Keratinocyte (primary cell): ENCODE measurements at regions not wholly inside any gene's neighbourhood (a gene's known extent, or its start where the extent isn't known, plus 50 kb on each side); places are given as distances from the start of the nearest gene placed in this dataset.

ENCODE experiments used
- DNase-seq: peaks from one replicate; pipeline ENCODE4 v3.0.0-alpha.2; 2011; ENCODE audit warnings: low read depth, missing footprints, low spot score
- FAIRE-seq: peaks from 2 replicates; lab custom pipeline; 2011; peaks lifted over from hg19 to GRCh38; lab: Jason Lieb, UNC
- H2AFZ ChIP-seq: 2 replicates; pipeline ENCODE4 v1.6.0; 2012; ENCODE audit warnings: low read length, control low read depth, inconsistent platforms; ENCODE audit not compliant: control insufficient read depth
- H3K27ac ChIP-seq: 2 replicates; pipeline ENCODE4 v1.5.1; 2011; ENCODE audit warnings: low read length; ENCODE audit not compliant: control insufficient read depth, insufficient read depth
- H3K27me3 ChIP-seq: 3 replicates; pipeline ENCODE4 v1.6.0; 2011; ENCODE audit warnings: low read length; ENCODE audit not compliant: control insufficient read depth, insufficient read depth; ENCODE audit errors: extremely low read depth
- H3K36me3 ChIP-seq, 2 experiments: 2 replicates in 1 of 2; 3 replicates in 1 of 2; pipeline ENCODE4 v1.5.1; 2011; ENCODE audit warnings: low read length in 2 of 2, mild to moderate bottlenecking in 1 of 2; ENCODE audit not compliant: control insufficient read depth in 2 of 2, insufficient read depth in 2 of 2; ENCODE audit errors: extremely low read depth in 1 of 2
- H3K4me1 ChIP-seq: 3 replicates; pipeline ENCODE4 v1.5.1; 2011; ENCODE audit warnings: low read length; ENCODE audit not compliant: control insufficient read depth, insufficient read depth; ENCODE audit errors: extremely low read depth
- H3K4me2 ChIP-seq: 3 replicates; pipeline ENCODE4 v1.6.0; 2011; ENCODE audit warnings: low read depth, low read length; ENCODE audit not compliant: control insufficient read depth, insufficient read depth; ENCODE audit errors: extremely low read depth
- H3K4me3 ChIP-seq, 3 experiments: fragments of 200-600 bp in 1 of 3; sonication (generic) in 1 of 3; 2 replicates in 2 of 3; 3 replicates in 1 of 3; pipeline ENCODE4 v1.5.1; 2011 to 2016; ENCODE audit warnings: low read length in 3 of 3, mild to moderate bottlenecking in 3 of 3, control low read depth in 2 of 3, inconsistent platforms in 1 of 3, low read depth in 1 of 3, mixed read lengths in 1 of 3, mixed run types in 1 of 3, moderate library complexity in 1 of 3; ENCODE audit not compliant: control insufficient read depth in 2 of 3, insufficient read depth in 2 of 3; ENCODE audit errors: extremely low read depth in 1 of 3
- H3K79me2 ChIP-seq: 2 replicates; pipeline ENCODE4 v1.6.0; 2012; ENCODE audit warnings: low read length; ENCODE audit not compliant: control insufficient read depth, insufficient read depth
- H3K9ac ChIP-seq: 3 replicates; pipeline ENCODE4 v1.6.0; 2011; ENCODE audit warnings: low read length; ENCODE audit not compliant: control insufficient read depth, insufficient read depth; ENCODE audit errors: extremely low read depth
- H3K9me1 ChIP-seq: 3 replicates; pipeline ENCODE4 v1.6.0; 2011; ENCODE audit warnings: low read length; ENCODE audit not compliant: control insufficient read depth, insufficient read depth; ENCODE audit errors: extremely low read depth
- H3K9me3 ChIP-seq: 2 replicates; pipeline ENCODE4 v1.5.1; 2012; ENCODE audit warnings: low read depth, low read length; ENCODE audit not compliant: control insufficient read depth
- H4K20me1 ChIP-seq: 3 replicates; pipeline ENCODE4 v1.6.0; 2011; ENCODE audit warnings: low read length; ENCODE audit not compliant: control insufficient read depth, insufficient read depth; ENCODE audit errors: extremely low read depth
- EZH2 ChIP-seq: IDR thresholded peaks from one replicate; pipeline ENCODE4 v1.6.1; 2012; ENCODE audit warnings: inconsistent platforms, mild to moderate bottlenecking, low read length, moderate library complexity
- dilution Hi-C: fragments of 300-500 bp; cut with MboI; formaldehyde crosslinking; loops from one replicate; pipeline ENCODE4 v1.7.0; 2020; ENCODE audit warnings: low sequenced_read_pairs; ENCODE audit not compliant: extremely low pct_ligation_motif_present
- TF ChIP-seq, protein P1 (sequence below), 3 experiments: IDR thresholded peaks in 1 of 3; conservative IDR thresholded peaks in 1 of 3; optimal IDR thresholded peaks in 1 of 3; 2 replicates in 2 of 3; 3 replicates in 1 of 3; pipeline versions ENCODE3 to v1.5.1; 2011; ENCODE audit warnings: low read length in 3 of 3, mild to moderate bottlenecking in 3 of 3, moderate library complexity in 2 of 3, control low read depth in 1 of 3, inconsistent platforms in 1 of 3; ENCODE audit not compliant: insufficient read depth in 2 of 3; ENCODE audit errors: extremely low read depth in 1 of 3

DNA sequence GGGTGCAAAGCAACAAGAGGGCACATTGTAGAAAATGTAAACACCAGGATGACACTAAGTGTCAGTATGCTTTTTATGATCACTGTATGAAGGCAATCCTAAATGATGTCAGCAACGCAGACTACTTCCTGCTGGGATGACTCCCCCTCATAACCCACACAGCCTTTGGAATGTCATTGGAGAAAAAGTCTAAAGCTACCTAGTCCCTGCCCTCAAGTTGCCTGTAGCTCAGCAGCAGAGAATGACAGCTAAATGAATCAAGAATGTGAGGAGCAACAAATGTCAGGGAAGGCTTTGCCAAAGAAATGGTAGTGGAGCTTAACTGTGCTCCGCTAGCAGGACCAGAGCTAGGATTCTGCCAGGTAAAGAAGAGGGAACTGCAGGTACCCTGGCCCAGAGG lies 555.6 kb downstream of the CD83 start:
- dilution Hi-C loops, result no loop called here
- no peak for DNase-seq
- Histone ChIP-seq H3K4me1 (peaks cover 59% of the 10 kb centered on the region), H3K9me1 (no peaks in the 10 kb centered on the region), H3K27me3 (no peaks in the 10 kb centered on the region), H2AFZ (no peak overlapping the region), H3K4me2 (peak overlapping the region; percentile 2), H3K36me3 (no peaks in the 10 kb centered on the region), H4K20me1 (no peaks in the 10 kb centered on the region), H3K4me3 (no peak overlapping the region), H3K27ac (no peak overlapping the region), H3K9me3 (no peaks in the 10 kb centered on the region), H3K9ac (no peak overlapping the region), H3K79me2 (no peaks in the 10 kb centered on the region)
- FAIRE-seq, result peak; percentile 52
- TF ChIP-seq EZH2, result no peak
- TF ChIP-seq, protein P1, sequence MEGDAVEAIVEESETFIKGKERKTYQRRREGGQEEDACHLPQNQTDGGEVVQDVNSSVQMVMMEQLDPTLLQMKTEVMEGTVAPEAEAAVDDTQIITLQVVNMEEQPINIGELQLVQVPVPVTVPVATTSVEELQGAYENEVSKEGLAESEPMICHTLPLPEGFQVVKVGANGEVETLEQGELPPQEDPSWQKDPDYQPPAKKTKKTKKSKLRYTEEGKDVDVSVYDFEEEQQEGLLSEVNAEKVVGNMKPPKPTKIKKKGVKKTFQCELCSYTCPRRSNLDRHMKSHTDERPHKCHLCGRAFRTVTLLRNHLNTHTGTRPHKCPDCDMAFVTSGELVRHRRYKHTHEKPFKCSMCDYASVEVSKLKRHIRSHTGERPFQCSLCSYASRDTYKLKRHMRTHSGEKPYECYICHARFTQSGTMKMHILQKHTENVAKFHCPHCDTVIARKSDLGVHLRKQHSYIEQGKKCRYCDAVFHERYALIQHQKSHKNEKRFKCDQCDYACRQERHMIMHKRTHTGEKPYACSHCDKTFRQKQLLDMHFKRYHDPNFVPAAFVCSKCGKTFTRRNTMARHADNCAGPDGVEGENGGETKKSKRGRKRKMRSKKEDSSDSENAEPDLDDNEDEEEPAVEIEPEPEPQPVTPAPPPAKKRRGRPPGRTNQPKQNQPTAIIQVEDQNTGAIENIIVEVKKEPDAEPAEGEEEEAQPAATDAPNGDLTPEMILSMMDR (optimal IDR thresholded peaks at IDR 0.05 in 1 of 3, IDR thresholded peaks at IDR 0.05 in 1 of 3, conservative IDR thresholded peaks at IDR 0.05 in 1 of 3; ENCODE audit: extremely low read depth in 1 of 3, insufficient read depth in 2 of 3, low read length in 3 of 3), result no peak

DNA sequence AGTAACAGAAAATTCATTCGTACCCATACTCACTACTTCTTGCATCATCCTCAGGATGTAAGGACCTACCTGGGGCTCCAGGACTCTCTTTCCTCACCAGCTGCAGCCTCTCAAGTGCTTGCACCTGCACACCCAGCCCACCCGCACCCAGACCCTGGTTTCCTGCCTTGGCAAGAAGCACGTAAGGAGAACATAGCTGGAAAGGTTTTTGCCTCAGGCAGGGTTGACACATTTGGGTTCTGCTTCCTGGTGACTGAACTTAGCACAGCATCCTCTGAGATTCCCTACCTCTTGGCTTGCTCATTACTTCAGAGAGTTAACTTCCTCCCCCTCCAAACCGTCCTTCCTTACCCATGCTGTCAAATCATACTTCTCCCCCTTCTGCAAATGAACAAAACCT lies 556.9 kb downstream of the CD83 start:
- no peaks in the 10 kb centered on the region for H3K9me3 ChIP-seq
- H3K9me1 ChIP-seq, result no peaks in the 10 kb centered on the region
- H3K4me3 ChIP-seq, result no peak overlapping the region
- TF ChIP-seq EZH2, result no peak
- TF ChIP-seq, protein P1 (optimal IDR thresholded peaks at IDR 0.05 in 1 of 3, IDR thresholded peaks at IDR 0.05 in 1 of 3, conservative IDR thresholded peaks at IDR 0.05 in 1 of 3; ENCODE audit: extremely low read depth in 1 of 3, insufficient read depth in 2 of 3, low read length in 3 of 3), result no peak
- peaks cover 59% of the 10 kb centered on the region for H3K4me1 ChIP-seq
- H4K20me1 ChIP-seq, result no peaks in the 10 kb centered on the region
- peak; percentile 66 for DNase-seq
- no peaks in the 10 kb centered on the region for H3K27me3 ChIP-seq
- H3K36me3 ChIP-seq, result no peaks in the 10 kb centered on the region
- H3K9ac ChIP-seq, result peak overlapping the region; percentile 4
- FAIRE-seq, result peak; percentile 95
- no peak overlapping the region for H2AFZ ChIP-seq
- H3K4me2 ChIP-seq, result no peak overlapping the region
- no peaks in the 10 kb centered on the region for H3K79me2 ChIP-seq
- H3K27ac ChIP-seq, result no peak overlapping the region
- dilution Hi-C loops, result no loop called here
